GM18519 (cell line): ENCODE measurements at regions not wholly inside any gene's neighbourhood (a gene's known extent, or its start where the extent isn't known, plus 50 kb on each side); places are given as distances from the start of the nearest gene placed in this dataset.
"Not testable (repeated sequence)": the region's sequence is repeated elsewhere in the genome, so short reads cannot be mapped to it uniquely, and the experiment has no call there.

ENCODE experiments used
- ATAC-seq: cut with Tn5 transposase; IDR thresholded peaks from one replicate; pipeline ENCODE4 v1.9.1; 2021; ENCODE audit warnings: mild to moderate bottlenecking, moderate library complexity; ENCODE audit not compliant: unreplicated experiment, low FRiP score

- ATAC-seq: no peak
Measured at GRCh38 chr4:143819029-143819428, 86.3 kb downstream of the GYPE start.

- ATAC-seq: not testable (repeated sequence)
Measured at GRCh38 chr4:143817866-143818265, 87.5 kb downstream of the GYPE start.

GRCh38 chr4:143815375-143815774 lies 90.0 kb downstream of the GYPE start:
- not testable (repeated sequence) for ATAC-seq

GRCh38 chr4:143813431-143814154 lies 91.8 kb downstream of the GYPE start:
- not testable (repeated sequence) for ATAC-seq

DNA sequence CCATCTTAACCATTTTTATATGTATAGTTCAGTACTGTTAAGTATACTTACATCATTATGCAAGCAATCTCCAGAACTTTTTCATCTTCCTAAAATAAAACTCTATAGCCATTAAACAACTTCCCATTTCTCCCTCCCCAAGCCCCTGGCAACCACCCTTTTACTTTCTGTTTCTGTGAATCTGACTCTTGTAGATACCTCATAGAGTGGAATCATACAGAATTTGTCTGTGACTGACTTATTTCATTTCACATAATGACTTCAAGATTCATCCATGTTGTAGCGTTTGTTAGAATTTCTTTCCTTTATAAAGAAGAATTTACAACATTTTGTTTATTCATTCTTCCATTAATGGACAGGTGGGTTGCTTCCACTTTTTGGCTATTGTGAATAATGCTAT lies 91.2 kb upstream of the FREM3 start:
- not testable (repeated sequence) for ATAC-seq

DNA sequence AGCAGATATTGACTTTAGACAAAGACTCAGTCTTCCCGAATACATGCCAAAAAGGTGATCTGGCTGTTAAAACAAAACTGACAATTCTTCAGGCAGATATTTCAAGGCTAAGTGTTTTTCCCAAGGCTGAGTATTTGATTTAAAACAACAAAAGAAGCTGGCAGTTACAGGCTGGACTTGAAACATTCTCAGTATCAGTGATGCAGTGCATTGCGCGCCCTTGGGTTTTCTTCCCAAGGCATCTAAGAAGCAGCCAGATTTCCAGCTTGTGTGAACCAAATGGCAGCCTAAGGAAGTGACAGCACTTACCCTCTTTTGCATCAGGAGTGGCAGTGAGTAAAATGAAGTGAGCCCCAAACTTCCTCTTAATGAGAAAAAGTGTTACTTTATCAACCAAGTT lies 90.0 kb upstream of the FREM3 start:
- not testable (repeated sequence) for ATAC-seq

DNA sequence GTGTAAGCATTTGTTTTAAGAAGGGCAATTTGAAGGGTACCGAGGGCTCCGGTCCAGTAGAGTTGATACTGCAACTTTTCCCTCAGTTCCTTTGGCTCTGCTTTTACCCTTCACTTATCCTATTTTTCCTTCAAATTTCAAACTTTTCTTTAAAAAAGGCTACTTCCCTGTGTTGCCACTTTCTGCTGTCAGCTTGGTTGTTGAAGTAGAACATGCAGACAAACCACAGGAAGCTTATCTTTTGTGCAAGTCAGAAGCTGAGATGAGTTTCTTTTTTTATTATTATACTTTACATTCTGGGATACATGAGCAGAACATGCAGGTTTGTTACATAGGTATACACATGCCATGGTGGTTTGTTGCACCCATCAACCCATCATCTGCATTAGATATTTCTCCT lies 89.1 kb upstream of the FREM3 start:
- ATAC-seq: not testable (repeated sequence)

DNA sequence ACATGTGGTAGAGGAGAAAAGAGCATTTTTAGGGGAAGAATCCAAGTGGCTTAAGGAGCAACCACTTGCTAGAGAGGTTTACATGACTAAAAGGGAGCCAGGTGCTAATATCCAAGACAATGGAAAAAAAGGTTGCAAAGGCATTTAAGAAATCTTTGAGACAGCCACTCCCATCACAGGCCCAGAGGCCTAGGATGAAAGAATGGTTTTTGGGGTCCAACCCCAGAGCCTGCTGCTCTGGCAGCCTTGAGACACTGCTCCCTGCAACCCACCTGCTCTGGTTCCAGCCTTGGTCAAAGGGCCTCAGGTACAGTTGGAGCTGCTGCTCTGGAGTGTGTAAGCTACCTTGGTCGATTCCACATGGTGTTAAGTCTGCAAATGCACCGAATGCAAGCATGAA lies 84.1 kb upstream of the FREM3 start:
- no peak for ATAC-seq

DNA sequence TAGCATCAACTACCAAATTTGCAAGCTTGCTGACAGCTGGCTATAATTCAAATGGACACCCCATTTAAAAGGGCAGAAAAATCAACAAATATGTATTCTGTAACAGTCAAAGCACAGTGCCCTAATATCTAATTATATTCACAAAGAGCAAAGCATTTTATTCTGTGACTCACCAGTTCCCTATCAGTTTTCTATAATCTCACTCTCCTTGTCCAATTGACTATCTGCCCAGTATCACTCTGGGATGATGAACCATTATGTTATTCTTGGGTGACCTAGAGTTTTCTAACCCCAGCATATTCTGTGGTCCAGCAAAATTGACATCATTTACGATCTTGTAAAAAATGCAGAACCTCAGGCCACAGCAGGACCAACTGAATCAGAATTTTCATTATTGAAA lies 82.0 kb upstream of the FREM3 start:
- no peak for ATAC-seq

GRCh38 chr4:143773998-143774895 lies 73.8 kb upstream of the FREM3 start:
- ATAC-seq: peak; percentile 100

GRCh38 chr4:143771269-143771668 lies 70.8 kb upstream of the FREM3 start:
- no peak for ATAC-seq

DNA sequence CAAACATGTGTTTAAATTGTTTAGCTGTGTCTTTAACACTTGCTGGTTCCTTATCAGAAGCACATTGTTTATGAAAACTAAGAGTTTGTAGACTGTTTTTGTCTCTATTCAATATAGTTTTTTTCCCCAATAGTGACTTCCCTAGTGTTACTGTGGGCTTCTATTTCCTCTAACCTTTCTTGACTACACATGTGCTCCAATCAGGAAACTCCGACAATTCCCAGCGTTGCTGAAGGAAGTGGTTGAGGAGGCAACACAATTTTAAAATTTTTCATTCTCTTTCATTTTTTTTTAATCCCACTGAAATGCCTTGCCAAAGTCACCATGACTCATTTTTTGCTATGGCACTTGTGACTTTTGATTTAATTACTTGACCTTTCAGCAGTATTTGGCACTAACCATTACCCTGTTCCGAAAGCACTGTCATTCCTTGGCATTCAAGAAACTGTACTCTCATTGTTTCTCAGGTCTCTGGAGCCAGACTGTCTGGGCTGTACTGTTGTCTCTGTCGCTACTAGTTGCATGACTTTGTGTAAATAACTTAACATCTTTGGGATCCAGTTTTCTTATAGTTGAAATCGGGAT lies 67.6 kb upstream of the FREM3 start:
- no peak for ATAC-seq

- ATAC-seq: no peak
Measured at GRCh38 chr4:143763587-143763986, 63.1 kb upstream of the FREM3 start.

DNA sequence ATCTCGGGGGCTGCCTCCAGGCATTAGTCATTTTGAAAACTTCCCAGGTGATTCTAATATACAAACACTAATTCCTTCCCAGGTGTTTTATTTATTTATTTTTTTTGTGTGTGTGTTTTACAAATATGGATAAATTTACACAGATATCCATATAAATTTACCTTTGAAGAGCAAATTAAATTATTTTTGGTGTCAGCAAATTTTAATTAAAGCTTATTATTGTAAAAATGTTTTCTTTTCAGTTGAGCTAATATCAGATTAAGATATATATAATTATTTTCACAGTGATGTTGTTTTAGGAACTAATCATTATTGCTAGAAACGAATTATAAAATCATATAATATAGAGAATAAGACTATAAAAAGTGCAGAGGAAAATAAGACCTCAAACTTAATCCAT lies 62.0 kb upstream of the FREM3 start:
- no peak for ATAC-seq
